GM18505 (cell line): ENCODE measurements at regions not wholly inside any gene's neighbourhood (a gene's known extent, or its start where the extent isn't known, plus 50 kb on each side); places are given as distances from the start of the nearest gene placed in this dataset.
A peak's percentile ranks its signal among the peaks of the same experiment; 100 is the strongest.

Experiments used
- ATAC-seq: cut with Tn5 transposase; IDR thresholded peaks from one replicate; pipeline ENCODE4 v1.9.1; 2021; ENCODE audit not compliant: unreplicated experiment
- POLR2A ChIP-seq: IDR thresholded peaks from 4 replicates; pipeline ENCODE4 v1.6.1; 2011; ENCODE audit warnings: borderline replicate concordance; ENCODE audit not compliant: insufficient read depth, insufficient read length; ENCODE audit errors: extremely low read depth

DNA sequence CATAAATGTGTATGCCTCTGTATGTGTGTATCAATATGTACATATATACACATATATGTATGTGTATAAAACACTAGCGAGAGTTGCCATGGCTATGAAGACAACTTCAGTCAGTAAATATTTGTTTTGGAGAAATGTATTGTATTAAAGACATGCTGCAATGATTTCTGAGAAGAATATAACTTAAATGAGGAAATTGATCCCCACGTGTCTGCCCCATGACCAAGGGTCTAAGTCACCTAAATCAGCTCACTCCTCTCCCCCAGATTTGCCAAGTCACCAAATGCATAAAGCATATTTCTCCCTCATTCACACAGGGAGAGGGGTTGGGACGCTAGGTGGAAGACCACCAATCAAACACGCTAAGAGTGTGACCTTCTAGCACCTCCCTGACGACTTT, 58.3 kb upstream of the LYST start:
- no peak for TF ChIP-seq POLR2A
- ATAC-seq, result no peak

DNA sequence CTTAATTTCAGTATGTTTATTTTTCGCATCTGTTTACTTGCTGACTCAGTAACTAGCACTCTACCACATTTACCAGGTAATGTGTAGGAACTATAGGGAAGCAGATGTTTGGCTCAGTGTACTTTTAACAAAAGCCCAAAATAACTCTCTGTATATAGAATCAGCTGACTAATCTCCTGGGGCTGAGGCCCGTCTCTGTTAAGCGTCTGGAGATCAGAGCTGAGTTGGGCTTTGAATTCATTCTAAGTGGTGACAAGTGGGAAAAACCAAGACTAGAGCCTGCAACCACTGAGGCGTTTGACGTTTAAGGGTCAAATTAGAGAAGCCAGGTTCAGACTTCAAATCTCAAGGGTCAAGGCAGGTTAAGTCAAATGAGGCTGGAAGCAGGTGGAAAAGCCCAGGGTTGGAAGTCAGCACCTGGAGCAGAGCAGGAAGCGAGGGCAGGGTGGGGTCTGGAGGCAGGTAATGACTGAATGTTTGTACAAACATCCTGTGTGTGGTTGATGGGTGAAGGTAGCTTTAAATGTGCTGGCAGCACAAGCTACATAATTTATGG, 56.8 kb upstream of the LYST start:
- ATAC-seq, result peak; percentile 63
- no peak for TF ChIP-seq POLR2A

DNA sequence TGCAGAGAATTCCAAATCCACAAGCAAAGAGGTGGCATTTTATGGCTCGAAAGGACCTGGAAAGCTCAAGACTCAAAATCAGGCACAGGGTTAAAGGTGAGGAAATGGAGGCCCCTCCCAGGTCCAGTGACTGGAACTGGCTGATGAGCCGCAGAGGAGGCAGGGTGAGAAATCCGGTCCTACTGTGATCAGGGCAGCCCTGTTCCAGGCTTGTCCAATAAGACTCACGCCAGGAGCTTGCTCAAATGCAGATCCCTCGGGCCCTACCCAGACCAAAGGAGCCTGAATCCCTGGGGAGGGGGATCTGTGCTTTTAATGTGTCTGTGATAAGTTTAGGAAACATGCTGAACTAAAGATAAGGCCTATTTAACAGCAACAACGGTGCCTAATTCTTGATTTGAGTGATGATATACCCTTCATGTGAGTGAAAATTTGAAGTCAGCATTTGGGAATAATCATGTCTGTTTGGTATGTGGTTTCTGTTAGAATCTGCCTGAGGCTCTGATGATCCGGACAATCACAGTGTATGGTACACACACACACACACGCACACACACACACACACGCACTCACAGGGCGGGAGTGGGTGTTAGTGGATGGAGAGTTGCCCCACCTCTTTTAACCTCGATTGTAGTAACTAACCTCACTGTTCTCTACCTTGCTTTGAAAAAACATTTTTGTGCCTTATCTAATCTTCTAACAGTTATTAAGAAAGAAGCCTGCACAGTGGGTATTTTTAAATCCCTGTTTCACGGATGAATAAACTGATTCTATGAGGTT, 54.1 kb upstream of the LYST start:
- no peak for TF ChIP-seq POLR2A
- no peak for ATAC-seq

DNA sequence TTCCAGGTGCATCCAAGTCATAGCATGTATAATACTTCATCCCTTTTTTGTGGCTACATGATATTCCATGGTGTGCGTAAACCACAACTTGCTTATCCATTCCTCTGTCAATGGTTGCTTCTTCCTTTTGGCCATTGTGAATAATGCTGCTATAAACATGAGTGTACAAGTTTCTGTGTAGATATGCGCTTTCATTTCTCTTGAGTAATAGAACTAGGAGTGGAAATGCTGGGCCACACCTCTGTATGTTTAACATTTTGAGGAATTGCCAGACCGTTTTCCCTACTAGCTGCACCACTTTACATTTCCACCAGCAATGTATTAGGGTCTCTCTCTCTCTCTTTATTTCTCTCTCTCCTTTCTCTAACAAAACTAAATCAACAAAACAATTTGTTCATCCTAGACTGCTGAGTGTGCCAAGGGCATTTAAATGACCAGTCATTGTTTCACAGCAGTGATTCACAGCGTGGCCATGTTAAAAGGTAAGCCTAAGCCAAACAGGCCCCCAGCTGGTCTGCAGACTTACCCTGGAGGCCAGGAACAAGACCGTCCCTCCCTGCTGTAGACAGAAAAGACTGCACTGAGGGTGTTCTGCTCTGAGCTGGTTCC, 53.2 kb upstream of the LYST start:
- no peak for ATAC-seq
- no peak for TF ChIP-seq POLR2A

DNA sequence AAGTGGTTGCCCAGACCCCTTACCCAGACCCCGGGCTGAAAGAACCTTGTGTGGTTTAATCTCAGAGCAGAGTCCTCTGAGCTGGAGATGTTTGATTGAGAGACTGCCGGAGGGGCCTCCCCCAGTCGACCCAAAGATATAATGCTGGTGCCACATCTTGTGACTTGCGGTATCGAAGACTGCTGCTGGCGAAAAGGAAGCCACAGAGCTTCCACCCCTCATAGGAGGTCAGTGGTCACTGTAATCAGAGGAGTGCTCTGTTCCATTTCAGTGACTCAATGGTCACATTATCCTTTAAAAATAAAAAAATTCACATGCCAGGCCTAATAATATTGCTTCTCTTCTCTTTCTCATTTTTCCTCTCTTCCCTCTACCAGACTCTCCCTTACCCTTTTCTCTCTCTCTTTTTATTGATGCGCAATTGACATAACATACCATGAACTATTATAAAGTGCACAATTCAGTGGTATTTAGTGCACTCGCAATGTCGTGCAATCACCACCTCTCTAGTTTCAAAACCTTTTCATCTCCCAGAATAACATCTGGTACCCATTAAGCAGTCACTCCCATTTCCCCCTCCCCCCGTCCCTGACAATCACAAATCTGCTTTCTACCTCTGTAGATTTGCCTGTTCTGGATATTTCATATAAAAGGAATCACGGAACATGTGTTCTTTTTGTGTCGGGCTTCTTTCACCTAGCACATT, 52.6 kb upstream of the LYST start:
- TF ChIP-seq POLR2A, result no peak
- ATAC-seq, result no peak

DNA sequence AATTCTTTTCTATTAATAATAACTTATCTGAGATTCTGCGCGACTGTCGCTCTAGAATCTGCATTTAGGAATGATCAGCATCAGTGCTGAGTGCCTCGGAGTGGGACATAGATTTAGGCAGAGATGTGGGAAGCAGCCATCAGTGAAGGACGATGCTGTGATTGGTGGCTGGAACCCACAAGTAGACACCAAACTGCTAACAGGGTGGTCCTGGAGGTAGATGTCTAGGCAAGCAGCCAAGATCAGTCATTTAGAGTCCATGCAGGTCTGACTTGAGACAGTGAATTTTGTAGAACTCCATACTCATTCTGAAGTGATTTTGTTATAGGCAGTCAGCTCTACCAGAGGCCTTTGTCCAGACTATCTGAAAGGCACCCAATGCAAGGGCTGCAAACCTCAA, 51.8 kb upstream of the LYST start:
- no peak for ATAC-seq
- no peak for TF ChIP-seq POLR2A

DNA sequence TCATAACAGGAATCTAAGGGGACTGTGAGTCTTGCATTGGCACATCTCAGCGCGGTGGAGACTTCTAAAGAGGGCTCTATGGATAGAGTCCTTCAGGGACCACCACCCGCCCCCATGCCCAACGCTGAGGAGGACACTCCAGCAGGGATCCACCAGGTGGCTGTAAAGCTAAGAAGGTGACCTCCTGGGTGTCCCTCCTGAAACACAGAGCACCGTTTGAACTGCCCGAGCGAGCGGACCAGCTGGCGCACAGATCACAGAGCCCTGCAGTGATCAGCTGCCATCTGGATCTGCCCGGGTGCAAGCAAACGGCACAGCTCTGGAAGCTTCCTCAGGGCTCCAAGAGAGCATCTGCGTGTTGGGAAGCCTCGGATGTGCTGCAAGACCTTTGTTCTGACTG, 51.3 kb upstream of the LYST start:
- no peak for ATAC-seq
- TF ChIP-seq POLR2A, result no peak

DNA sequence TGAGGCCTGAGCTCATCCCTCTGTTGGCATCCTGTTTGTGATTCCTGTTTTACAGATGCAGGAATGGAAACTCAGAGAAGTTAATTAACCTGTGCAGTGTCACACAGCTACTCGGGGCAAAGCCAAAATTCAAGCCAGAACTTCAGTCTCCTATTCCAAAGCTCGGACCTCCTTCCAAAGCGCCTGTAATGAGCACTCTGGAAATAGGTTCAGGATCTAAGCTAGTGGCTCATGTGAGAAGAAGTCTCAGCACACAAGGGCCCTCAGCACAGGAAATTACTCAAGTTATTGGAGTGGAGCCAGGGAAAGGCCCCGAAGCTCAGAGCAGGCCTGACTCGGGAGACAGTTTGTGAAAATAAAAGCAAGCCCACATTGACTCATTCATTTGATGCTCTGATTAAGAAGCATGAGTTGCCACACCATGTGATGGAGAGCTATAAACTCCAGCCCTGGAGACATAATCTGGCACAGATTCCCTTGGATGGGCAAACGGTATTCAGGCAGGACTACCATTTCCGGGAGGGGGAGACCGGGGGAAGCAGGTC, 50.6 kb upstream of the LYST start:
- no peak for TF ChIP-seq POLR2A

More for the DNA sequence above, 50.6 kb upstream of the LYST start:
- peak; percentile 93 for ATAC-seq
